ENCODE measurements at regions not wholly inside any gene's neighbourhood (a gene's known extent, or its start where the extent isn't known, plus 50 kb on each side); places are given as distances from the start of the nearest gene placed in this dataset.
"Not testable (repeated sequence)": the region's sequence is repeated elsewhere in the genome, so short reads cannot be mapped to it uniquely, and the experiment has no call there.

DNA sequence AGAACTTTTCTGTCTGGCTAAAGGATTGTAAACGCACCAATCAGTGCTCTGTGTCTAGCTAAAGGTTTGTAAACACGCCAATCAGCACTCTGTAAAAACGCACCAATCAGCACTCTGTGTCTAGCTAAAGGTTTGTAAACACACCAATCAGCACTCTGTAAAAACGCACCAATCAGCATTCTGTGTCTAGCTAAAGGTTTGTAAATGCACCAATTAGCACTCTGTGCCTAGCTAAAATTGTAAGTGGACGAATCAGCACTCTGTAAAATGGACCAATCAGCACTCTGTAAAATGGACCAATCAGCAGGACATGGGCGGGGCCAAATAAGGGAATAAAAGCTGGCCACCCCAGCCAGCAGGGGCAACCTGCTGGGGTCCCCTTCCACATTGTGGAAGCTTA lies 134.1 kb downstream of the PSAT1 start:
- not testable (repeated sequence) for TF ChIP-seq POLR2A (IDR thresholded peaks at IDR 0.05)
- TF ChIP-seq, protein P1, sequence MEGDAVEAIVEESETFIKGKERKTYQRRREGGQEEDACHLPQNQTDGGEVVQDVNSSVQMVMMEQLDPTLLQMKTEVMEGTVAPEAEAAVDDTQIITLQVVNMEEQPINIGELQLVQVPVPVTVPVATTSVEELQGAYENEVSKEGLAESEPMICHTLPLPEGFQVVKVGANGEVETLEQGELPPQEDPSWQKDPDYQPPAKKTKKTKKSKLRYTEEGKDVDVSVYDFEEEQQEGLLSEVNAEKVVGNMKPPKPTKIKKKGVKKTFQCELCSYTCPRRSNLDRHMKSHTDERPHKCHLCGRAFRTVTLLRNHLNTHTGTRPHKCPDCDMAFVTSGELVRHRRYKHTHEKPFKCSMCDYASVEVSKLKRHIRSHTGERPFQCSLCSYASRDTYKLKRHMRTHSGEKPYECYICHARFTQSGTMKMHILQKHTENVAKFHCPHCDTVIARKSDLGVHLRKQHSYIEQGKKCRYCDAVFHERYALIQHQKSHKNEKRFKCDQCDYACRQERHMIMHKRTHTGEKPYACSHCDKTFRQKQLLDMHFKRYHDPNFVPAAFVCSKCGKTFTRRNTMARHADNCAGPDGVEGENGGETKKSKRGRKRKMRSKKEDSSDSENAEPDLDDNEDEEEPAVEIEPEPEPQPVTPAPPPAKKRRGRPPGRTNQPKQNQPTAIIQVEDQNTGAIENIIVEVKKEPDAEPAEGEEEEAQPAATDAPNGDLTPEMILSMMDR (IDR thresholded peaks at IDR 0.05): not testable (repeated sequence)
